GM12875 (cell line): ENCODE measurements at regions not wholly inside any gene's neighbourhood (a gene's known extent, or its start where the extent isn't known, plus 50 kb on each side); places are given as distances from the start of the nearest gene placed in this dataset.

ENCODE experiments used
- H3K4me3 ChIP-seq: one replicate; pipeline ENCODE4 v1.5.1; 2011; ENCODE audit warnings: low read depth, low read length, control low read depth
- TF ChIP-seq, protein P1 (sequence below): IDR thresholded peaks from 2 replicates; pipeline ENCODE4 v1.5.1; 2011; ENCODE audit warnings: low read depth, mild to moderate bottlenecking, control low read depth, inconsistent platforms, low read length, moderate library complexity, borderline replicate concordance; ENCODE audit not compliant: insufficient read depth

DNA sequence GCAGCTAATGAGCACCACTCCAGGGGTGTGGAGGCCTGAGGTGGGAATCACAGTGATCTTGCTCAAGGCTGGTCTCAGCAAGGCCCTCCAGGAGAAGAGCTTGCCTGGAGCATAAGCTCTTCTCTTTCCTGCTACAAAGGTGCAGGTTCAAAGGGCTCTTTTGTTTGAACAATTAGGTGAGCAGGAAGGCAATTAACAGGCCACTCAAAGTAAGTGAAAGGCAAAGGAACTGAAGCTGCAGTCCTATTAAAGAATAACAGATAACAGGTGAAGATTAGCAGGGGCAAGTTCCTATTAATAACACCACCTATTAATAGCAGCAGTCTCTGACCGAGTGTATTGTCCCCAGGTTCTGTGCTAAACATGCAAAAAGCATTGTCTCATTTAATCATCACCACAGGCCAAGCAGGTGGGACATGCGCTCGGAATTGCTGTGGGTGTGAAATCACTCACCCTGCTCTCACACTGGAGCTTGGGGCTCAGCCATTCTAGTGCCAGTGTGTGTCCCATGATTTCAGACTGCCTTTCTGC lies 113.8 kb downstream of the RHOU start:
- TF ChIP-seq, protein P1, sequence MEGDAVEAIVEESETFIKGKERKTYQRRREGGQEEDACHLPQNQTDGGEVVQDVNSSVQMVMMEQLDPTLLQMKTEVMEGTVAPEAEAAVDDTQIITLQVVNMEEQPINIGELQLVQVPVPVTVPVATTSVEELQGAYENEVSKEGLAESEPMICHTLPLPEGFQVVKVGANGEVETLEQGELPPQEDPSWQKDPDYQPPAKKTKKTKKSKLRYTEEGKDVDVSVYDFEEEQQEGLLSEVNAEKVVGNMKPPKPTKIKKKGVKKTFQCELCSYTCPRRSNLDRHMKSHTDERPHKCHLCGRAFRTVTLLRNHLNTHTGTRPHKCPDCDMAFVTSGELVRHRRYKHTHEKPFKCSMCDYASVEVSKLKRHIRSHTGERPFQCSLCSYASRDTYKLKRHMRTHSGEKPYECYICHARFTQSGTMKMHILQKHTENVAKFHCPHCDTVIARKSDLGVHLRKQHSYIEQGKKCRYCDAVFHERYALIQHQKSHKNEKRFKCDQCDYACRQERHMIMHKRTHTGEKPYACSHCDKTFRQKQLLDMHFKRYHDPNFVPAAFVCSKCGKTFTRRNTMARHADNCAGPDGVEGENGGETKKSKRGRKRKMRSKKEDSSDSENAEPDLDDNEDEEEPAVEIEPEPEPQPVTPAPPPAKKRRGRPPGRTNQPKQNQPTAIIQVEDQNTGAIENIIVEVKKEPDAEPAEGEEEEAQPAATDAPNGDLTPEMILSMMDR: no peak
- H3K4me3 ChIP-seq: no peak overlapping the region

GRCh38 chr1:228850141-228851100 lies 115.1 kb downstream of the RHOU start:
- TF ChIP-seq, protein P1: no peak
- no peak overlapping the region for H3K4me3 ChIP-seq

- no peak overlapping the region for H3K4me3 ChIP-seq
- TF ChIP-seq, protein P1: no peak
Measured at GRCh38 chr1:228851193-228851592, 115.9 kb downstream of the RHOU start.

DNA sequence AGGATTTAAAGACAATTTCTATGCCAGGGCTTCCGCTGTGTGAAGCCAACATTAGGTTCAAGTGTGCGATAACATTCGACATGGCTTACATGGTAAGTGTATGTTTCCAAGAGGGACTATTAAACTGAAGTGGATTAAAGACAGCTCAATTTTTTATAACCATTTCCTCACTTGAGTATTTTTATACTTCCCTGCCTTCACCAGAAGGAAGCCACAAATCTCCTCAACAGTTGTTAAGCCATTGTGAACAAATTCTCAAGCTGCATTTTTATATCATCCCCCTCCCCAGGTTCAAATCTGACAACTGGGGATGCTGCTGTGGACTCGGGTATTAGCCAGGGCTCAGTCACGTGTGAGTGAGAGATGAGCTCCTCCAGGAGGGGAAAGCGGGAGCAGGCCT lies 116.3 kb downstream of the RHOU start:
- H3K4me3 ChIP-seq: no peak overlapping the region
- TF ChIP-seq, protein P1: no peak

DNA sequence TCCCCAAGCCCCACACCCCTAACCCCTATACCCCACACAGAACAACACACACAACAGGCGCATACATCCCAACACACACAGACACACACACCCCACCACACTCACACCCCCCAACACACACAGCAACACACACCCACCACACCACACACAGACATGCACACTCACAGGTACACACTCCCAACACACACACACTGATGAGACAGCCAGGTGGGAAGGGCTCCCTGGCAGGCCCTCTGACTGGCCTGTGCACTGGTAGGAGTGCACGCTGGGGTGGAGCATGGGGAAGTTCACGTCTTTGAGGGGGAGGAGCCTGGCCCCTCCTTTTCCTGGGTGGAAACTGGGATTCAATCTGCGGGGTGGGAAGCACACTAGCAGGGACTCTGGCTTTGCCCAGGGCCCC lies 116.7 kb downstream of the RHOU start:
- TF ChIP-seq, protein P1: no peak
- no peak overlapping the region for H3K4me3 ChIP-seq

GRCh38 chr1:228852511-228853088 lies 117.3 kb downstream of the RHOU start:
- no peak overlapping the region for H3K4me3 ChIP-seq
- TF ChIP-seq, protein P1: no peak
